ENCODE measurements at regions not wholly inside any gene's neighbourhood (a gene's known extent, or its start where the extent isn't known, plus 50 kb on each side); places are given as distances from the start of the nearest gene placed in this dataset.

DNA sequence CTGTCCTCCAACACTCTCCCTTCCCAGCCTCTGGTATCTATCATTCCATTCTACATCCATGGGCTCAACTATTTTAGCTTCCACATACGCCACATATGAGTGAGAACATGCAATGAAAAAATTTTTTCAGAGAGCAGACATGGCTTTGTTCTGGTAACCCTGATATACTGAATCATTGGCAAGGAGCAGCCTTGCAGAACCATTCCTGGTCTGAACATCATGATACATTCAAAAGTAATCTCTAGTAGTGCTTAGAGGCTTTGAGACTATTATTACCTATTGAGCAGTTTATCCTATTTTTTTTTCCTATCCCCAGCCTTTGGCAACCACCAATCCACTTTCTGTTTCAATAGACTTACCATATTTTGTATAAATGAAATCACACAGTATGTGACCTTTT lies 393.1 kb upstream of the KCNH7 start:
- H3K9ac ChIP-seq (ENCODE audit: insufficient read length, low read depth) = no peak overlapping the region
- H3K27me3 ChIP-seq (ENCODE audit: insufficient read depth, insufficient read length) = no peaks in the 10 kb centered on the region
- TF ChIP-seq ZNF274 (IDR thresholded peaks at IDR 0.05; ENCODE audit: low read depth, low read length) = no peak
- TF ChIP-seq SUZ12 (IDR thresholded peaks at IDR 0.05; ENCODE audit: extremely low read depth, insufficient read depth, insufficient read length) = no peak
- no peak for TF ChIP-seq YY1 (IDR thresholded peaks at IDR 0.05; ENCODE audit: insufficient read depth, insufficient read length)
- DNase-seq (ENCODE audit: low read depth, low spot score) = no peak
- H3K9me3 ChIP-seq (ENCODE audit: insufficient read depth, low read length) = no peaks in the 10 kb centered on the region
- H3K36me3 ChIP-seq (ENCODE audit: insufficient read depth, insufficient read length, low read length) = no peaks in the 10 kb centered on the region
- no peaks in the 10 kb centered on the region for H3K4me1 ChIP-seq (ENCODE audit: insufficient read depth, insufficient read length)
- H3K4me3 ChIP-seq (ENCODE audit: insufficient read length, low read depth) = no peak overlapping the region

DNA sequence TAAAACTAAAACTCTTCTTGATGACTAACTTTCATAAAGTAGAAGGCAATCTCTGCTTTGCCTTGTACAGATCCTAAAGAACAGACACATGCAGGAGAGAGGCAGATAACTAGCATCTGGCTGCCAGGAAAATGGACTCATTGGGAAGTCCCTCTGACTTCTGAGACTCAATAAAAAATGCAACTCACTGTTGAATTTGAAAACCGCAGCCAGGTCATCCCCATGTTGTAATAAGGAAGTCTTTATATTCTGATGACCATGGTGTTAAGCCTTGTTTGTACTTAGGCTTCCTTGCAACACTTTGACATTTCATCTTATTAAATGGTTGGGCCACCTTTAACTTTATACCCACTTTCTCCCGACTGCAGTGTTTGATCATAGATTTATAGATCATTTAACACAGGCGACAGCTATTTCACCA lies 375.1 kb upstream of the KCNH7 start:
- no peak for TF ChIP-seq YY1 (IDR thresholded peaks at IDR 0.05; ENCODE audit: insufficient read depth, insufficient read length)
- TF ChIP-seq ZNF274 (IDR thresholded peaks at IDR 0.05; ENCODE audit: low read depth, low read length) = no peak
- TF ChIP-seq SUZ12 (IDR thresholded peaks at IDR 0.05; ENCODE audit: extremely low read depth, insufficient read depth, insufficient read length) = no peak
- Histone ChIP-seq H3K9me3 (ENCODE audit: insufficient read depth, low read length) (no peaks in the 10 kb centered on the region), H3K36me3 (ENCODE audit: insufficient read depth, insufficient read length, low read length) (no peaks in the 10 kb centered on the region), H3K9ac (ENCODE audit: insufficient read length, low read depth) (no peak overlapping the region), H3K4me3 (ENCODE audit: insufficient read length, low read depth) (no peak overlapping the region), H3K4me1 (ENCODE audit: insufficient read depth, insufficient read length) (no peaks in the 10 kb centered on the region), H3K27me3 (ENCODE audit: insufficient read depth, insufficient read length) (no peaks in the 10 kb centered on the region)
- no peak for DNase-seq (ENCODE audit: low read depth, low spot score)

DNA sequence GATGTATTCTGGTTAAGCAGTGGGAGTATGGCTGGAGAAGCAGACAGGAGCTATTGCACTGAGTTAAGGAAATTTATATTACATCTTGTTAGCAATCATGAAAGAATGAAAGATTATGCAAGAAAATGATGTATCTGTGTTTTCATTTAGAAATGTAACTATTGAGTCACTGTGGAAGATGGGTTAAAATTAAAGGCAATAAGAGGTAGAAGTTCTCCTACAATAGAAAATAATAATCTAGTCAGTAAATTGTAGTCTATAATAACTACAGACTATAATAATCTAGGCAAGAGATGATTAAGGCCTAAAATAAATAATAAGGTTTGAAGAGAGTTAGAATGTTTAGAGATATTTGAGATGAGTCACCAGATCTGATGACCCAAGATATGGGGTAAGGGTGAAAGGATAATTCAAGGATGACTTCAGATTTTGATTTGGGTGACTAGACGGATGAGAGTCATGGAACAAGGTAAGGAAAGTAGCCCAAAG lies 371.9 kb upstream of the KCNH7 start:
- Histone ChIP-seq H3K4me1 (ENCODE audit: insufficient read depth, insufficient read length) (no peaks in the 10 kb centered on the region), H3K36me3 (ENCODE audit: insufficient read depth, insufficient read length, low read length) (no peaks in the 10 kb centered on the region), H3K4me3 (ENCODE audit: insufficient read length, low read depth) (no peak overlapping the region), H3K9me3 (ENCODE audit: insufficient read depth, low read length) (no peaks in the 10 kb centered on the region), H3K27me3 (ENCODE audit: insufficient read depth, insufficient read length) (no peaks in the 10 kb centered on the region), H3K9ac (ENCODE audit: insufficient read length, low read depth) (no peak overlapping the region)
- TF ChIP-seq ZNF274 (IDR thresholded peaks at IDR 0.05; ENCODE audit: low read depth, low read length) = no peak
- TF ChIP-seq SUZ12 (IDR thresholded peaks at IDR 0.05; ENCODE audit: extremely low read depth, insufficient read depth, insufficient read length) = no peak
- no peak for DNase-seq (ENCODE audit: low read depth, low spot score)

DNA sequence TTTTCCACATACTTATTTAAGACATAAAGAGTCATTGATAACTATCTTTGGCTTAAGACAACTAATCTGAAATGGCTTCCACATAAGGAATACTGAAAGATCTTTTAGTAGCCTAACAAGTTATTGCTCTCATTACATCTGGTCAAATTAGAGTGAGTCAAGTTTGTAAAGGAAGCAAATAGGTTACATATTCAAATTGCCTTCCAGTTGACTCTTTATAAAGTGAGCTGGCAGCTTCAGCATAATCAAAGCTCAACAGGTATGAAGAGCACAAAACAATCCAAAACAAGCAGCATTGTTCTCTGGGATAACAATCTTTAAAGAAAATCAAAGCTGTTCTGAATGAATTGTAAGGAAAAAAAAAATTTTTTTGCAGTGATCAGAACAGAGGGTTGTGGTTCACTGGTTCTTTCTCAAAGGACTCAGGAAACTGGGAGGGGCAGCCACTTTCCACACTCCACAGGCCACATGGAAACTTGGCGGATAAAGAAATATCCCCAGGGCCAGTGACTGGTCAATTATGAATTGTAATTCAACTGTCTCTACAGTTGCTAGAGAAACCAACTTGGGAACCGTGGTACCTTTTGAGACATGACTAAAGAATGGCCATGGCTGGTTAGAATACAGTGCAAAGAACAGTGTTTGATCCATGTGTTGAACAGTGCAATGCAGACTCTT lies 369.3 kb upstream of the KCNH7 start:
- TF ChIP-seq ZNF274 (IDR thresholded peaks at IDR 0.05; ENCODE audit: low read depth, low read length) (no peak), YY1 (IDR thresholded peaks at IDR 0.05; ENCODE audit: insufficient read depth, insufficient read length) (no peak), SUZ12 (IDR thresholded peaks at IDR 0.05; ENCODE audit: extremely low read depth, insufficient read depth, insufficient read length) (no peak)
- Histone ChIP-seq H3K9me3 (ENCODE audit: insufficient read depth, low read length) (no peaks in the 10 kb centered on the region), H3K4me3 (ENCODE audit: insufficient read length, low read depth) (no peak overlapping the region), H3K9ac (ENCODE audit: insufficient read length, low read depth) (no peak overlapping the region), H3K27me3 (ENCODE audit: insufficient read depth, insufficient read length) (no peaks in the 10 kb centered on the region), H3K36me3 (ENCODE audit: insufficient read depth, insufficient read length, low read length) (no peaks in the 10 kb centered on the region), H3K4me1 (ENCODE audit: insufficient read depth, insufficient read length) (no peaks in the 10 kb centered on the region)
- DNase-seq (ENCODE audit: low read depth, low spot score) = no peak

DNA sequence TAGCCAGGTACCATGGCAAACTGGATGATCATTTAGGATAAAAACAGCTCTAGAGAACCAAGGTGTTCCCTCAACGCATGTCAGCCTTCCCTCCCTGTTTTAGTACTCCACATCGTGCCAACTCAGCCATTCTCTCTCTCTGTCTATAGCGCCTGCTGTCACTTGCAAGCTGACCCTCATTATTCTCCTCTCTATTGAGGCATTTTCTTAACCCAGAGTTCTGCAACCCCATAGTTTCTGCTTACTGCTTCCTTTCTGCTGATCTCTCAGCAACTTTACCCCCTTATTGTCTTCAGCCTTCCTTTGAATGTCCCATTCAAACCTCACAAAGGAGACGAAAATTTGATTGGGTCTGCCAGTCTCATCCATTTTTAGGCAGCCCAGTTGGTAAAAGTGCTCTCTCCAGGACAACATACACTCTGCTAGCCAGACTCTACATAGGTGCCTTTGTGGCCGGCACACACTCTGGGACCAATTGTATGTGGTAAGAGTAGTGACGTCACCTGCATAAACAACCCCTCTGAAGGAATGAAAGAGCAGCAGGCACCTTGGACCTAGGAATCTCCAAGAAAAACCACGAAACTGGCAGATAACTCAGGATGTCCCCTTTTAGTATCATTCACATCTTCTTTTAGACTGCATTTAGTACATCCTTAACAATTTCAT lies 367.2 kb upstream of the KCNH7 start:
- Histone ChIP-seq H3K9ac (ENCODE audit: insufficient read length, low read depth) (no peak overlapping the region), H3K9me3 (ENCODE audit: insufficient read depth, low read length) (no peaks in the 10 kb centered on the region), H3K36me3 (ENCODE audit: insufficient read depth, insufficient read length, low read length) (no peaks in the 10 kb centered on the region), H3K4me3 (ENCODE audit: insufficient read length, low read depth) (no peak overlapping the region), H3K4me1 (ENCODE audit: insufficient read depth, insufficient read length) (no peaks in the 10 kb centered on the region), H3K27me3 (ENCODE audit: insufficient read depth, insufficient read length) (no peaks in the 10 kb centered on the region)
- no peak for DNase-seq (ENCODE audit: low read depth, low spot score)
- TF ChIP-seq YY1 (IDR thresholded peaks at IDR 0.05; ENCODE audit: insufficient read depth, insufficient read length) (no peak), ZNF274 (IDR thresholded peaks at IDR 0.05; ENCODE audit: low read depth, low read length) (no peak), SUZ12 (IDR thresholded peaks at IDR 0.05; ENCODE audit: extremely low read depth, insufficient read depth, insufficient read length) (no peak)

DNA sequence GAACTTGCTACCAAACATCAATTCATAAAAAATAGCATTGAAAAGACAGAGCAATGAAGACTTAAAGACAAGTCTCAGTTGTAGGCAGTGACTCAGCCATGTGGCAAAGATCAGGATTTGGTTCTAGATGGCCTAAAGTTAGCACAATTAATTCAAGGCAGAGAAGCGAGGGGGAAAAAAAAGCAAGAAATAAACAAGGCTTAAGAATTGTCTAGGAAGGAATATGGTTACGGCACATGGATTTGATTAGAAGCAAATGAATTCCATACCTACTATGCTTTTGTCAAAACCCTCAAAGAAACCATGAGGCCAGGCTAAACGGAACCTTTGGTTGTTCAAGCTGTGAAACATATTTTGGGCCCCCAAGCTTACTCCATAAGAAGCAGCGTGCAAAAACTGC lies 362.2 kb upstream of the KCNH7 start:
- H3K4me3 ChIP-seq (ENCODE audit: insufficient read length, low read depth) = no peak overlapping the region
- no peak overlapping the region for H3K9ac ChIP-seq (ENCODE audit: insufficient read length, low read depth)
- no peak for DNase-seq (ENCODE audit: low read depth, low spot score)
- H3K4me1 ChIP-seq (ENCODE audit: insufficient read depth, insufficient read length) = no peaks in the 10 kb centered on the region
- H3K36me3 ChIP-seq (ENCODE audit: insufficient read depth, insufficient read length, low read length) = no peaks in the 10 kb centered on the region
- H3K9me3 ChIP-seq (ENCODE audit: insufficient read depth, low read length) = no peaks in the 10 kb centered on the region
- H3K27me3 ChIP-seq (ENCODE audit: insufficient read depth, insufficient read length) = no peaks in the 10 kb centered on the region
- TF ChIP-seq SUZ12 (IDR thresholded peaks at IDR 0.05; ENCODE audit: extremely low read depth, insufficient read depth, insufficient read length) (no peak), YY1 (IDR thresholded peaks at IDR 0.05; ENCODE audit: insufficient read depth, insufficient read length) (no peak), ZNF274 (IDR thresholded peaks at IDR 0.05; ENCODE audit: low read depth, low read length) (no peak)

DNA sequence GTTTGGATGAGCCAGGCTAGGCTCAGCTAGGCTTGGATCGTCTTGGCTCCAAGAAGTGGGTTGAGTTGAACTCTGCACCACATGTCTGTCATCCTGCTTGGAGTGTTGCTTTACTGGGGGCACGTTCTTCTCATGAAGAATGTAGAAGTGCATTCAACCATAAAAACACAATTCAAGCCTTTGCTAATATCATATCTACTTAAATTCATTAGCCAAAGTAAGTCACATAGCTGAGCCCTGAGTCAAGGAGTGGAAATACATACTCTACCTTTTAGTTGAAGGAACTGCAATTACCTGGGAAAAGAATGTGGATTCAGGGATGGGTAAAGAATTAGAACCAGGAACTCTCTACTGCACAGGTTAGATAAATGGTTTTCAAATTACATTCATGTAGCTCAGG lies 360.4 kb upstream of the KCNH7 start:
- no peak overlapping the region for H3K4me3 ChIP-seq (ENCODE audit: insufficient read length, low read depth)
- no peak for TF ChIP-seq YY1 (IDR thresholded peaks at IDR 0.05; ENCODE audit: insufficient read depth, insufficient read length)
- TF ChIP-seq SUZ12 (IDR thresholded peaks at IDR 0.05; ENCODE audit: extremely low read depth, insufficient read depth, insufficient read length) = no peak
- no peak for TF ChIP-seq ZNF274 (IDR thresholded peaks at IDR 0.05; ENCODE audit: low read depth, low read length)
- H3K9ac ChIP-seq (ENCODE audit: insufficient read length, low read depth) = no peak overlapping the region
- H3K36me3 ChIP-seq (ENCODE audit: insufficient read depth, insufficient read length, low read length) = no peaks in the 10 kb centered on the region
- H3K4me1 ChIP-seq (ENCODE audit: insufficient read depth, insufficient read length) = no peaks in the 10 kb centered on the region
- DNase-seq (ENCODE audit: low read depth, low spot score) = no peak
- H3K27me3 ChIP-seq (ENCODE audit: insufficient read depth, insufficient read length) = no peaks in the 10 kb centered on the region
- H3K9me3 ChIP-seq (ENCODE audit: insufficient read depth, low read length) = no peaks in the 10 kb centered on the region
